SK-N-SH (cell line): ENCODE measurements at regions not wholly inside any gene's neighbourhood (a gene's known extent, or its start where the extent isn't known, plus 50 kb on each side); places are given as distances from the start of the nearest gene placed in this dataset.

Experiments
- CTCF ChIA-PET: fragments of 300-600, 350-600 bp; formaldehyde crosslinking; extraction: SDS; loops from one replicate; lab custom pipeline; 2021; lab: Yijun Ruan, JAX
- POLR2A ChIA-PET: fragments of 350-600 bp; sonication (Branson Sonifier 250); formaldehyde crosslinking; extraction: SDS; loops from one replicate; lab custom pipeline; 2020; ENCODE audit warnings: antibody characterized with exemption, inconsistent platforms; lab: Yijun Ruan, JAX
- DNase-seq: peaks from one replicate; pipeline ENCODE4 v3.0.0; 2012
- H2AFZ ChIP-seq: fragments of 200-600 bp; sonication (generic); 2 replicates; pipeline ENCODE4 v1.8.1; 2016; ENCODE audit warnings: antibody characterized with exemption, mild to moderate bottlenecking, low read depth
- H3F3A ChIP-seq: fragments of 200-600 bp; sonication (generic); replicated peaks from 2 replicates; pipeline ENCODE3; 2016; ENCODE audit warnings: antibody characterized with exemption, mild to moderate bottlenecking; ENCODE audit not compliant: insufficient read depth
- H3K27ac ChIP-seq, 2 experiments: fragments of 200-500 bp in 1 of 2; fragments of 200-600 bp in 1 of 2; sonication (Bioruptor generic) in 1 of 2; sonication (generic), shearing (Covaris generic) in 1 of 2; 2 replicates each; pipeline versions ENCODE4 v1.5.1 to v1.6.1; 2014 to 2016; ENCODE audit warnings: low read depth in 2 of 2, inconsistent platforms in 1 of 2, low read length in 1 of 2, mild to moderate bottlenecking in 1 of 2, mixed read lengths in 1 of 2
- H3K27me3 ChIP-seq: fragments of 200-600 bp; sonication (generic), shearing (Covaris generic); 2 replicates; pipeline ENCODE4 v1.6.1; 2016; ENCODE audit warnings: mixed run types; ENCODE audit not compliant: insufficient read depth
- H3K36me3 ChIP-seq, 2 experiments: fragments of 200-500 bp in 1 of 2; fragments of 200-600 bp in 1 of 2; sonication (Bioruptor generic) in 1 of 2; sonication (generic) in 1 of 2; replicated peaks in 1 of 2; 2 replicates each; pipeline versions ENCODE3 to v1.5.1; 2014 to 2016; ENCODE audit warnings: low read length in 1 of 2, mild to moderate bottlenecking in 1 of 2; ENCODE audit not compliant: insufficient read depth in 2 of 2, control insufficient read depth in 1 of 2
- H3K4me1 ChIP-seq, 2 experiments: fragments of 200-500 bp in 1 of 2; fragments of 200-600 bp in 1 of 2; sonication (Bioruptor generic) in 1 of 2; sonication (generic), shearing (Covaris generic) in 1 of 2; 2 replicates each; pipeline versions ENCODE4 v1.5.1 to v1.6.1; 2014 to 2016; ENCODE audit warnings: low read depth in 1 of 2, low read length in 1 of 2, mixed run types in 1 of 2; ENCODE audit not compliant: insufficient read depth in 2 of 2, control insufficient read depth in 1 of 2
- H3K4me2 ChIP-seq: fragments of 200-600 bp; sonication (generic), shearing (Covaris generic); 2 replicates; pipeline ENCODE4 v1.6.1; 2017; ENCODE audit warnings: mixed run types
- H3K4me3 ChIP-seq, 2 experiments: fragments of 200-500 bp in 1 of 2; fragments of 200-600 bp in 1 of 2; sonication (Bioruptor generic) in 1 of 2; sonication (generic), shearing (Covaris generic) in 1 of 2; 2 replicates each; pipeline versions ENCODE4 v1.5.1 to v1.8.1; 2014 to 2016; ENCODE audit warnings: low read depth in 2 of 2, inconsistent platforms in 1 of 2, low read length in 1 of 2, mild to moderate bottlenecking in 1 of 2, mixed read lengths in 1 of 2, moderate library complexity in 1 of 2
- H3K79me2 ChIP-seq: fragments of 200-600 bp; sonication (generic); 2 replicates; pipeline ENCODE4 v1.8.1; 2017; ENCODE audit warnings: mild to moderate bottlenecking; ENCODE audit not compliant: insufficient read depth
- H3K9ac ChIP-seq: fragments of 200-600 bp; sonication (generic); 2 replicates; pipeline ENCODE4 v1.6.1; 2017; ENCODE audit warnings: mixed run types
- H3K9me2 ChIP-seq: fragments of 200-600 bp; sonication (generic); 2 replicates; pipeline ENCODE4 v1.6.1; 2017; ENCODE audit warnings: mixed run types
- H3K9me3 ChIP-seq: fragments of 200-600 bp; sonication (generic); 2 replicates; pipeline ENCODE4 v1.6.1; 2017; ENCODE audit warnings: mixed run types, mild to moderate bottlenecking, moderate library complexity
- H4K20me1 ChIP-seq: fragments of 200-600 bp; sonication (generic); 2 replicates; pipeline ENCODE4 v1.6.1; 2017; ENCODE audit warnings: mild to moderate bottlenecking, mixed run types; ENCODE audit not compliant: insufficient read depth
- CHD2 ChIP-seq: fragments of 150-350 bp; IDR thresholded peaks from 2 replicates; pipeline ENCODE4 v1.6.1; 2018; ENCODE audit warnings: low read length; ENCODE audit not compliant: partially characterized antibody
- ELF1 ChIP-seq: IDR thresholded peaks from 2 replicates; pipeline ENCODE4 v1.4.0; 2012
- EP300 ChIP-seq, 2 experiments: IDR thresholded peaks; 2 replicates each; pipeline versions ENCODE4 v1.4.0 to v1.6.1; 2012; ENCODE audit warnings: borderline replicate concordance in 1 of 2, low read depth in 1 of 2, low read length in 1 of 2
- EZH2phosphoT487 ChIP-seq: fragments of 200-600 bp; sonication (generic); IDR thresholded peaks from 2 replicates; pipeline ENCODE4 v1.6.1; 2017; ENCODE audit warnings: low read depth, mixed run types, mild to moderate bottlenecking, antibody characterized with exemption, moderate library complexity, borderline replicate concordance
- FOSL2 ChIP-seq: IDR thresholded peaks from 2 replicates; pipeline ENCODE4 v1.4.0; 2012; ENCODE audit warnings: low read depth, mild to moderate bottlenecking, moderate library complexity, borderline replicate concordance
- GABPA ChIP-seq: IDR thresholded peaks from 2 replicates; pipeline ENCODE4 v1.4.0; 2012; ENCODE audit warnings: low read depth, mild to moderate bottlenecking
- JUND ChIP-seq: IDR thresholded peaks from 2 replicates; pipeline ENCODE4 v1.4.0; 2012
- MEF2A ChIP-seq: IDR thresholded peaks from 2 replicates; pipeline ENCODE4 v1.4.0; 2012; ENCODE audit warnings: low read depth, borderline replicate concordance
- NRF1 ChIP-seq: IDR thresholded peaks from 2 replicates; pipeline ENCODE4 v1.6.1; 2012; ENCODE audit warnings: low read depth, mild to moderate bottlenecking, low read length
- RAD21 ChIP-seq: IDR thresholded peaks from 2 replicates; pipeline ENCODE4 v1.6.1; 2012; ENCODE audit warnings: mild to moderate bottlenecking, low read length
- RCOR1 ChIP-seq: fragments of 150-350 bp; IDR thresholded peaks from 2 replicates; pipeline ENCODE4 v1.6.1; 2017; ENCODE audit warnings: antibody characterized with exemption, low read length
- RFX5 ChIP-seq: IDR thresholded peaks from 2 replicates; pipeline ENCODE4 v1.6.1; 2012; ENCODE audit warnings: mild to moderate bottlenecking, improper control_type of control experiment, low read length
- SMC3 ChIP-seq: IDR thresholded peaks from 2 replicates; pipeline ENCODE4 v1.6.1; 2012; ENCODE audit warnings: low read depth, low read length, improper control_type of control experiment
- TCF12 ChIP-seq: IDR thresholded peaks from 2 replicates; pipeline ENCODE4 v1.4.0; 2012
- USF2 ChIP-seq: fragments of 150-350 bp; IDR thresholded peaks from 2 replicates; pipeline ENCODE4 v1.6.1; 2017; ENCODE audit warnings: antibody characterized with exemption, low read length, low read depth, borderline replicate concordance
- WGBS: methylation state at CpG from one replicate; pipeline ENCODE4 v1.1.6; 2017; ENCODE audit warnings: low lambda C conversion rate; 5-methylcytosine and 5-hydroxymethylcytosine counted together
- TF ChIP-seq, protein P1 (sequence below): fragments of 150-350 bp; IDR thresholded peaks from 2 replicates; pipeline ENCODE4 v1.6.1; 2016; ENCODE audit warnings: mild to moderate bottlenecking, low read depth, low read length

- CTCF ChIA-PET = no interaction called here
- no peaks in the 10 kb centered on the region for H3K36me3 ChIP-seq
- no peaks in the 10 kb centered on the region for H3K9me3 ChIP-seq
- peaks cover 3% of the 10 kb centered on the region for H3F3A ChIP-seq
- TF ChIP-seq MEF2A (no peak), RCOR1 (no peak), TCF12 (no peak), USF2 (no peak), GABPA (no peak), SMC3 (no peak), NRF1 (no peak), ELF1 (no peak), RFX5 (no peak)
- TF ChIP-seq, protein P1, sequence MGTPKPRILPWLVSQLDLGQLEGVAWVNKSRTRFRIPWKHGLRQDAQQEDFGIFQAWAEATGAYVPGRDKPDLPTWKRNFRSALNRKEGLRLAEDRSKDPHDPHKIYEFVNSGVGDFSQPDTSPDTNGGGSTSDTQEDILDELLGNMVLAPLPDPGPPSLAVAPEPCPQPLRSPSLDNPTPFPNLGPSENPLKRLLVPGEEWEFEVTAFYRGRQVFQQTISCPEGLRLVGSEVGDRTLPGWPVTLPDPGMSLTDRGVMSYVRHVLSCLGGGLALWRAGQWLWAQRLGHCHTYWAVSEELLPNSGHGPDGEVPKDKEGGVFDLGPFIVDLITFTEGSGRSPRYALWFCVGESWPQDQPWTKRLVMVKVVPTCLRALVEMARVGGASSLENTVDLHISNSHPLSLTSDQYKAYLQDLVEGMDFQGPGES = no peak
- no peak overlapping the region for H2AFZ ChIP-seq
- WGBS = 11% methylated on average over 7 of the region's 7 CpGs
- H3K4me1 ChIP-seq = no peaks in the 10 kb centered on the region
- no peak overlapping the region for H3K27ac ChIP-seq
- POLR2A ChIA-PET = no interaction called here
- H3K9ac ChIP-seq = no peak overlapping the region
- no peaks in the 10 kb centered on the region for H3K9me2 ChIP-seq
- no peaks in the 10 kb centered on the region for H4K20me1 ChIP-seq
- H3K79me2 ChIP-seq = no peaks in the 10 kb centered on the region
- no peak for DNase-seq
- H3K27me3 ChIP-seq = no peaks in the 10 kb centered on the region; the same call in 1 of the 2 replicates
- H3K4me2 ChIP-seq = no peak overlapping the region
- no peak overlapping the region for H3K4me3 ChIP-seq
Measured at GRCh38 chrX:121106484-121107235, 59.2 kb downstream of the GLUD2 start.

- CTCF ChIA-PET = no interaction called here
Measured at GRCh38 chrX:121109986-121110385, 62.6 kb downstream of the GLUD2 start.

More at GRCh38 chrX:121109986-121110385, 62.6 kb downstream of the GLUD2 start:
- 0% methylated on average over 2 of the region's 2 CpGs for WGBS
- Histone ChIP-seq H2AFZ (no peak overlapping the region), H3K27me3 (no peaks in the 10 kb centered on the region; the same call in 1 of the 2 replicates), H3K4me1 (no peaks in the 10 kb centered on the region), H3K27ac (no peak overlapping the region), H3K79me2 (no peaks in the 10 kb centered on the region), H3F3A (no peaks in the 10 kb centered on the region), H4K20me1 (no peaks in the 10 kb centered on the region), H3K9me3 (no peaks in the 10 kb centered on the region)
- TF ChIP-seq EZH2phosphoT487 (no peak), JUND (no peak), CHD2 (no peak), RAD21 (no peak), EP300 (IDR thresholded peaks at IDR 0.05; ENCODE audit: borderline replicate concordance in 1 of 2, low read depth in 1 of 2, low read length in 1 of 2) (no peak), FOSL2 (no peak)
- TF ChIP-seq, all 33 proteins: peak for 0
- Histone ChIP-seq H3K9me2 (no peaks in the 10 kb centered on the region), H3K9ac (no peak overlapping the region), H3K4me3 (no peak overlapping the region), H3K4me2 (no peak overlapping the region), H3K36me3 (no peaks in the 10 kb centered on the region)
- no peak for DNase-seq
- POLR2A ChIA-PET = no interaction called here
